Erythroblast (primary cell): ENCODE measurements at regions not wholly inside any gene's neighbourhood (a gene's known extent, or its start where the extent isn't known, plus 50 kb on each side); places are given as distances from the start of the nearest gene placed in this dataset.

Experiments used
- GATA1 ChIP-seq: IDR thresholded peaks from 2 replicates; pipeline ENCODE4 v1.6.1; 2011; ENCODE audit warnings: low read depth, mild to moderate bottlenecking, control low read depth, low read length, moderate library complexity
- POLR2A ChIP-seq: IDR thresholded peaks from 2 replicates; pipeline ENCODE4 v1.6.1; 2011; ENCODE audit warnings: mild to moderate bottlenecking, low read length

DNA sequence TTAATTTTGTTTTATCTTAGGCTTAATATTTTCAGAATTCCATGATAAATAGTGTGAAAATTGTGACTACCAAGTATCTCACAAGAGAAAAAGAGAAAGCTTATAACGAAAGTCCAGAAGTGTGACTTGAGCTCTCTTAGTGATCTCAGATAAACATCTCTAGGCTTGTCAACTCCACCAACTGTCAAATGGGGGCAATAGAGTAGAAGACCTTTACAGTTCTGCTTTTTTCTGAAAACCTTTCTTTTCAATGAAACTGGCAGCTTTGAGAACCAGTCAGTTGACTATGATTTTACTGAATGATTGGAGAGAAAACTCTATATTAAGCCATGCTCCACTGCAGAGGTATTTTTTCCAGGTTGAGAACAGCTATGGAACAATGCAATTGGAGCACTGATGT lies 119.2 kb upstream of the TP63 start:
- TF ChIP-seq POLR2A, result no peak
- no peak for TF ChIP-seq GATA1
